SK-N-SH treated with all-trans-retinoic acid at 6 μM for 48 hours (cell line): ENCODE measurements at regions not wholly inside any gene's neighbourhood (a gene's known extent, or its start where the extent isn't known, plus 50 kb on each side); places are given as distances from the start of the nearest gene placed in this dataset.

Experiments used
- ATAC-seq: fragments of 200-7000 bp; cut with Tn5 transposase; 3 replicates; pipeline ENCODE4 v1.9.1; 2020; ENCODE audit warnings: mild to moderate bottlenecking, moderate library complexity
- ARNTL ChIP-seq: fragments of 450-650 bp; formaldehyde crosslinking; IDR thresholded peaks from 2 replicates; pipeline ENCODE4 v1.5.0; 2020; ENCODE audit warnings: low read depth, mild to moderate bottlenecking, moderate library complexity, borderline replicate concordance
- BACH2 ChIP-seq: fragments of 250-450 bp; sonication (Bioruptor Pico); IDR thresholded peaks from 2 replicates; pipeline ENCODE4 v1.9.0; 2021; ENCODE audit warnings: mild to moderate bottlenecking, borderline replicate concordance
- CSDC2 ChIP-seq: fragments of 250-450 bp; sonication (Bioruptor Pico); IDR thresholded peaks from 2 replicates; pipeline ENCODE4 v1.5.0; 2020; ENCODE audit warnings: mild to moderate bottlenecking, moderate library complexity
- ESRRG ChIP-seq: fragments of 250-450 bp; sonication (Bioruptor Pico); IDR thresholded peaks from 2 replicates; pipeline ENCODE4 v1.6.1; 2021; ENCODE audit warnings: mild to moderate bottlenecking
- GLIS3 ChIP-seq: fragments of 250-450 bp; sonication (Bioruptor Pico); IDR thresholded peaks from 2 replicates; pipeline ENCODE4 v1.5.0; 2020; ENCODE audit warnings: mild to moderate bottlenecking, moderate library complexity
- OSR1 ChIP-seq: fragments of 250-450 bp; sonication (Bioruptor Pico); IDR thresholded peaks from 2 replicates; pipeline ENCODE4 v1.8.0; 2022; ENCODE audit warnings: moderate library complexity, mild to moderate bottlenecking, inconsistent platforms
- PPARA ChIP-seq: fragments of 250-450 bp; sonication (Bioruptor Pico); IDR thresholded peaks from 2 replicates; pipeline ENCODE4 v1.5.0; 2020; ENCODE audit warnings: mild to moderate bottlenecking, borderline replicate concordance
- RARB ChIP-seq: fragments of 250-450 bp; sonication (Bioruptor Pico); IDR thresholded peaks from 2 replicates; pipeline ENCODE4 v1.8.0; 2021; ENCODE audit warnings: mild to moderate bottlenecking, moderate library complexity
- SNAI2 ChIP-seq: fragments of 250-450 bp; sonication (Bioruptor Pico); IDR thresholded peaks from 2 replicates; pipeline ENCODE4 v1.5.0; 2020; ENCODE audit warnings: mild to moderate bottlenecking, moderate library complexity
- TCF4 ChIP-seq: fragments of 250-450 bp; sonication (Bioruptor Pico); IDR thresholded peaks from 2 replicates; pipeline ENCODE4 v1.8.0; 2021; ENCODE audit warnings: mild to moderate bottlenecking, moderate library complexity, borderline replicate concordance
- TOX ChIP-seq: fragments of 250-450 bp; sonication (Bioruptor Pico); IDR thresholded peaks from 2 replicates; pipeline ENCODE4 v1.8.0; 2021; ENCODE audit warnings: mild to moderate bottlenecking, moderate library complexity, borderline replicate concordance
- ZFP3 ChIP-seq: fragments of 250-450 bp; sonication (Bioruptor Pico); IDR thresholded peaks from 2 replicates; pipeline ENCODE4 v1.5.0; 2020; ENCODE audit warnings: mild to moderate bottlenecking, moderate library complexity
- ZFP30 ChIP-seq: fragments of 450-650 bp; formaldehyde crosslinking; IDR thresholded peaks from 2 replicates; pipeline ENCODE4 v1.5.0; 2022; ENCODE audit warnings: mild to moderate bottlenecking, moderate library complexity
- ZNF565 ChIP-seq: fragments of 450-650 bp; formaldehyde crosslinking; conservative IDR thresholded peaks from 2 replicates; pipeline ENCODE4 v1.5.0; 2020; ENCODE audit warnings: low read depth, mild to moderate bottlenecking, moderate library complexity
- ZNF8 ChIP-seq: fragments of 450-650 bp; formaldehyde crosslinking; IDR thresholded peaks from 2 replicates; pipeline ENCODE4 v1.5.0; 2020; ENCODE audit warnings: mild to moderate bottlenecking, moderate library complexity
- TF ChIP-seq, protein P1 (sequence below): fragments of 250-450 bp; sonication (Bioruptor Pico); IDR thresholded peaks from 2 replicates; pipeline ENCODE4 v1.5.1; 2021; ENCODE audit warnings: mild to moderate bottlenecking, moderate library complexity
- TF ChIP-seq, protein P2 (sequence below): fragments of 250-450 bp; sonication (Bioruptor Pico); IDR thresholded peaks from 2 replicates; pipeline ENCODE4 v1.8.0; 2020; ENCODE audit warnings: mild to moderate bottlenecking, moderate library complexity, borderline replicate concordance
- TF ChIP-seq, protein P3 (sequence below): fragments of 250-450 bp; sonication (Bioruptor Pico); IDR thresholded peaks from 2 replicates; pipeline ENCODE4 v1.8.0; 2021; ENCODE audit warnings: low read depth, mild to moderate bottlenecking, moderate library complexity, borderline replicate concordance
- TF ChIP-seq, protein P4 (sequence below): fragments of 250-450 bp; sonication (Bioruptor Pico); IDR thresholded peaks from 2 replicates; pipeline ENCODE4 v1.5.0; 2020; ENCODE audit warnings: mild to moderate bottlenecking, moderate library complexity

DNA sequence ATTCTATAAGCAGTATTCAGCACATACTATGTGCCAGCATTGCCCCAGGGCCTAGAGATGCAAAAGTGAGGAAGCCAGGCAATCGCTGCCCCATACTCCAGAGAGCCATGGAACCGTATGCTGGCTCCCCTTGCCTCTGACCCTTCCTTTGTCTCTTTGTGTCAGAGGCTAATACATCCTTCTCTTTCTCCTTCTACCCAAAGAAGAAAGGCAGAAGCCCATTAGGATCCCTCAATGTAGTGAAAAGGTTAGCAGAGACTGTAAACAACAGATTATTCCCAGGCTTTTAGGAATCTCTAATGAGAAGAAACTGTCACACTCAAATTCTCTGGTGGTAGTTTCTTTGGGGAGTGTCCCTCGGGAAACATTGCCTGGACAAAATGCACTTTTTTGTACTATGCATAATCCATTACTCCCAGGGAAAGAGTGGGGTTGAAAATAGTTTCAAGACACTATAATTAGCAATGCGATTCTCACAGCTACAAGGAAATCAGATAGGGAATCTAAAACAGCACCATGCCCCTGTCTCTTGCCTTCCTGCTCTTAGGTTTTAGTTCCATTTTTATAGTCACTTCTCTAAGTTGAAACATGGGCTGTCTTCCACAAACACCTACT lies 325.2 kb upstream of the CNR1 start (continued):
- no peak for TF ChIP-seq ESRRG (CRISPR knock-in tag)

DNA sequence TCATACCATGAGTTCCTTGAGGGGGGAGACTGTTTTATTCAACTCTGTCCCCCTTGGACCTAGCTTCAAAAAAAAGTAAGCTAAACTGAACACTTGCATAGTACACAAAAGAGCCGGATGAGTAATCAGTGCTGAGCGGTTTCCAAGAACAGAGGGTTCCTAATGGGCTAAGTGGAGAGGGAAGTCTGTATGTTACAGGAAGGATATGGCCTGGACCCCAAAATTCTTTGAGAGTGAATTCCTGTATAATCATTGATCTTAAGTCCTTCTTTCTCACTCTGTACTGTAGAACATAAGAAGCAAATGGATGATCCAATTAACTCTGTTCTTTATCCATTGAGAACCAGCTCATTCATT lies 324.7 kb upstream of the CNR1 start:
- ATAC-seq: no peak

DNA sequence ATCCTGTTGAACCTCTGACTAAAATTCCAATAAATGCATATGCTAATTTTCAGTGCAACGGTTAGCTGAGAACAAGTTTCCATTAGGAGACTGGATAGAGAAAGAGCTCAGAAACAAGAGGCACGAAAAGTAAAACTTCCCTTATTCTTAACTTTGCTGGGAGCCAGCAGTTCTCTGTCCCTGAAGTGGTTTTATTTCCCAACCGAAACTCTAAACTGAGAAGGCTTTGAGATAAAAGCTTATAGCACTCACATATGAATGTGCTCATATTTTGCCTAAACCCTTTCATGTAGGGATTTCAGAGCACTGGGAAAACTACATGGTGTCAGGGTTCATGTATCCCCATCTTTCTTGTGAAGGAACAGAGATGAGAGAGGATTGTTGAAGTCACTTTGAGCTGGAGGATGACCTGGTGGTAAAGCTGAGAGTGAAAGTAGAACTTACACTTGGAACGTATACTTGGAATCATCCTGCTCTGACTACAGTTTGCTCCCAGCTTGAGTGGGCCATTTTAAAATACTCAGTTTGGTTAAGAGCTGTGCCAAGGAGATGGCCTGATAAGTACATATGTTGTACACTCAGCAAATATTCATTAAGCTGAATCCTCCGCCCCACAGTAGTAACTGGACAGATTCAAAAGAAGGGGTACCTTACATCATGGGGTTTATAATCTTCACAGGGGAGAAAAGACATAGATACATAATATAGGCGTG lies 324.2 kb upstream of the CNR1 start:
- TF ChIP-seq ZFP3 (CRISPR knock-in tag) (no peak), TOX (no peak), ZNF565 (no peak), ZFP30 (CRISPR knock-in tag) (no peak), ZNF8 (CRISPR knock-in tag) (no peak), GLIS3 (CRISPR knock-in tag) (no peak), BACH2 (CRISPR knock-in tag) (no peak)
- TF ChIP-seq, protein P1, sequence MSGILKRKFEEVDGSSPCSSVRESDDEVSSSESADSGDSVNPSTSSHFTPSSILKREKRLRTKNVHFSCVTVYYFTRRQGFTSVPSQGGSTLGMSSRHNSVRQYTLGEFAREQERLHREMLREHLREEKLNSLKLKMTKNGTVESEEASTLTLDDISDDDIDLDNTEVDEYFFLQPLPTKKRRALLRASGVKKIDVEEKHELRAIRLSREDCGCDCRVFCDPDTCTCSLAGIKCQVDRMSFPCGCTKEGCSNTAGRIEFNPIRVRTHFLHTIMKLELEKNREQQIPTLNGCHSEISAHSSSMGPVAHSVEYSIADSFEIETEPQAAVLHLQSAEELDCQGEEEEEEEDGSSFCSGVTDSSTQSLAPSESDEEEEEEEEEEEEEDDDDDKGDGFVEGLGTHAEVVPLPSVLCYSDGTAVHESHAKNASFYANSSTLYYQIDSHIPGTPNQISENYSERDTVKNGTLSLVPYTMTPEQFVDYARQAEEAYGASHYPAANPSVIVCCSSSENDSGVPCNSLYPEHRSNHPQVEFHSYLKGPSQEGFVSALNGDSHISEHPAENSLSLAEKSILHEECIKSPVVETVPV (CRISPR knock-in tag): no peak
- no peak for ATAC-seq

More for the DNA sequence above, 324.7 kb upstream of the CNR1 start:
- TF ChIP-seq RARB (CRISPR knock-in tag): no peak
- TF ChIP-seq ARNTL (CRISPR knock-in tag): no peak
- TF ChIP-seq CSDC2: no peak
- TF ChIP-seq, protein P2, sequence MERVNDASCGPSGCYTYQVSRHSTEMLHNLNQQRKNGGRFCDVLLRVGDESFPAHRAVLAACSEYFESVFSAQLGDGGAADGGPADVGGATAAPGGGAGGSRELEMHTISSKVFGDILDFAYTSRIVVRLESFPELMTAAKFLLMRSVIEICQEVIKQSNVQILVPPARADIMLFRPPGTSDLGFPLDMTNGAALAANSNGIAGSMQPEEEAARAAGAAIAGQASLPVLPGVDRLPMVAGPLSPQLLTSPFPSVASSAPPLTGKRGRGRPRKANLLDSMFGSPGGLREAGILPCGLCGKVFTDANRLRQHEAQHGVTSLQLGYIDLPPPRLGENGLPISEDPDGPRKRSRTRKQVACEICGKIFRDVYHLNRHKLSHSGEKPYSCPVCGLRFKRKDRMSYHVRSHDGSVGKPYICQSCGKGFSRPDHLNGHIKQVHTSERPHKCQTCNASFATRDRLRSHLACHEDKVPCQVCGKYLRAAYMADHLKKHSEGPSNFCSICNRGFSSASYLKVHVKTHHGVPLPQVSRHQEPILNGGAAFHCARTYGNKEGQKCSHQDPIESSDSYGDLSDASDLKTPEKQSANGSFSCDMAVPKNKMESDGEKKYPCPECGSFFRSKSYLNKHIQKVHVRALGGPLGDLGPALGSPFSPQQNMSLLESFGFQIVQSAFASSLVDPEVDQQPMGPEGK (CRISPR knock-in tag): no peak
- no peak for TF ChIP-seq PPARA (CRISPR knock-in tag)
- no peak for TF ChIP-seq ESRRG (CRISPR knock-in tag)
- TF ChIP-seq, protein P1 (CRISPR knock-in tag): no peak
- TF ChIP-seq TCF4: no peak
- TF ChIP-seq TOX: no peak
- TF ChIP-seq SNAI2: no peak
- no peak for TF ChIP-seq ZNF565
- TF ChIP-seq BACH2 (CRISPR knock-in tag): no peak
- TF ChIP-seq ZFP30 (CRISPR knock-in tag): no peak
- no peak for TF ChIP-seq OSR1 (CRISPR knock-in tag)
- TF ChIP-seq, protein P3, sequence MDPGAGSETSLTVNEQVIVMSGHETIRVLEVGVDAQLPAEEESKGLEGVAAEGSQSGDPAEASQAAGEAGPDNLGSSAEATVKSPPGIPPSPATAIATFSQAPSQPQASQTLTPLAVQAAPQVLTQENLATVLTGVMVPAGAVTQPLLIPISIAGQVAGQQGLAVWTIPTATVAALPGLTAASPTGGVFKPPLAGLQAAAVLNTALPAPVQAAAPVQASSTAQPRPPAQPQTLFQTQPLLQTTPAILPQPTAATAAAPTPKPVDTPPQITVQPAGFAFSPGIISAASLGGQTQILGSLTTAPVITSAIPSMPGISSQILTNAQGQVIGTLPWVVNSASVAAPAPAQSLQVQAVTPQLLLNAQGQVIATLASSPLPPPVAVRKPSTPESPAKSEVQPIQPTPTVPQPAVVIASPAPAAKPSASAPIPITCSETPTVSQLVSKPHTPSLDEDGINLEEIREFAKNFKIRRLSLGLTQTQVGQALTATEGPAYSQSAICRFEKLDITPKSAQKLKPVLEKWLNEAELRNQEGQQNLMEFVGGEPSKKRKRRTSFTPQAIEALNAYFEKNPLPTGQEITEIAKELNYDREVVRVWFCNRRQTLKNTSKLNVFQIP (CRISPR knock-in tag): no peak
- TF ChIP-seq ZNF8 (CRISPR knock-in tag): no peak
- no peak for TF ChIP-seq ZFP3 (CRISPR knock-in tag)
- TF ChIP-seq, protein P4, sequence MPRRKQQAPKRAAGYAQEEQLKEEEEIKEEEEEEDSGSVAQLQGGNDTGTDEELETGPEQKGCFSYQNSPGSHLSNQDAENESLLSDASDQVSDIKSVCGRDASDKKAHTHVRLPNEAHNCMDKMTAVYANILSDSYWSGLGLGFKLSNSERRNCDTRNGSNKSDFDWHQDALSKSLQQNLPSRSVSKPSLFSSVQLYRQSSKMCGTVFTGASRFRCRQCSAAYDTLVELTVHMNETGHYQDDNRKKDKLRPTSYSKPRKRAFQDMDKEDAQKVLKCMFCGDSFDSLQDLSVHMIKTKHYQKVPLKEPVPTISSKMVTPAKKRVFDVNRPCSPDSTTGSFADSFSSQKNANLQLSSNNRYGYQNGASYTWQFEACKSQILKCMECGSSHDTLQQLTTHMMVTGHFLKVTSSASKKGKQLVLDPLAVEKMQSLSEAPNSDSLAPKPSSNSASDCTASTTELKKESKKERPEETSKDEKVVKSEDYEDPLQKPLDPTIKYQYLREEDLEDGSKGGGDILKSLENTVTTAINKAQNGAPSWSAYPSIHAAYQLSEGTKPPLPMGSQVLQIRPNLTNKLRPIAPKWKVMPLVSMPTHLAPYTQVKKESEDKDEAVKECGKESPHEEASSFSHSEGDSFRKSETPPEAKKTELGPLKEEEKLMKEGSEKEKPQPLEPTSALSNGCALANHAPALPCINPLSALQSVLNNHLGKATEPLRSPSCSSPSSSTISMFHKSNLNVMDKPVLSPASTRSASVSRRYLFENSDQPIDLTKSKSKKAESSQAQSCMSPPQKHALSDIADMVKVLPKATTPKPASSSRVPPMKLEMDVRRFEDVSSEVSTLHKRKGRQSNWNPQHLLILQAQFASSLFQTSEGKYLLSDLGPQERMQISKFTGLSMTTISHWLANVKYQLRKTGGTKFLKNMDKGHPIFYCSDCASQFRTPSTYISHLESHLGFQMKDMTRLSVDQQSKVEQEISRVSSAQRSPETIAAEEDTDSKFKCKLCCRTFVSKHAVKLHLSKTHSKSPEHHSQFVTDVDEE (CRISPR knock-in tag): no peak
